GM21367 (cell line): ENCODE measurements at regions not wholly inside any gene's neighbourhood (a gene's known extent, or its start where the extent isn't known, plus 50 kb on each side); places are given as distances from the start of the nearest gene placed in this dataset.
"Not testable (repeated sequence)": the region's sequence is repeated elsewhere in the genome, so short reads cannot be mapped to it uniquely, and the experiment has no call there.

Source experiments
- ATAC-seq: cut with Tn5 transposase; IDR thresholded peaks from one replicate; pipeline ENCODE4 v1.9.1; 2021; ENCODE audit not compliant: unreplicated experiment

GRCh38 chr3:89533275-89533674, 425.9 kb downstream of the EPHA3 start:
- ATAC-seq: no peak

DNA sequence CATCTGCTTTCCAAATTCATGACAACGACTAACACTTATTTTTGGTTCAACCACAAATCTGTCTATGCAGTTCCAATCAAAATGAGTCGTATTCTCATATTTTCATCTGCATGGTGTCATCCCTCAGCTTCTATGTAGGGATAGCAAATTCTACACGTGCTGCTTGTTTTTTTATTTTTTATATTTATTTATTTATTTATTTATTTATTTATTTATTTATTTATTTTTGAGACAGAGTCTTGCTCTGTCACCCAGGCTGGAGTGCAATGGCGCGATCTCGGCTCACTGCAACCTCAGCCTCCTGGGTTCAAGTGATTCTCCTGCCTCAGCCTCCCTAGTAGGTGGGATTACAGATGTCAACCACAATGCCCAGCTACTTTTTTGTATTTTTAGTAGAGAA, 447.2 kb downstream of the EPHA3 start:
- not testable (repeated sequence) for ATAC-seq

DNA sequence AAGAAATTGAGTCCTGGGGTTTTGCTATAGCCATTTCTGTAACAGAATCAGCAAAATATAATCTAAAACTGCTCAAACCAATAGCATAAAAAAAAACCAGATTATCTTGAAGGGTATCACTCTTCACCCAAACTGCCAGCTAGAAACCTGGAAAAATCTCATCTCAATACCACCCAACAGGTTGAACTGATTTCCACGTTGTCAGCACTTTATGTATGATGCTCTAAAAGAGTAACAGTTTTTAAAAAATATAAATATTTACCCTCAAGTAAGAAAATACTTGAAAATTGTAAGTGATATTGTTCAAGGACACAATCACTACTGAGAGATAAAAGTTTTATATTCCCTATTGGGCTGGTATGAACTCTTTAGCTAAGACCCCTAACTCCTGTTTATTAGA, 451.3 kb downstream of the EPHA3 start:
- ATAC-seq: no peak

- ATAC-seq: no peak
Measured at GRCh38 chr3:89560568-89560967, 453.1 kb downstream of the EPHA3 start.

GRCh38 chr3:89562373-89562772, 455.0 kb downstream of the EPHA3 start:
- no peak for ATAC-seq

GRCh38 chr3:89565098-89565497, 457.7 kb downstream of the EPHA3 start:
- no peak for ATAC-seq

DNA sequence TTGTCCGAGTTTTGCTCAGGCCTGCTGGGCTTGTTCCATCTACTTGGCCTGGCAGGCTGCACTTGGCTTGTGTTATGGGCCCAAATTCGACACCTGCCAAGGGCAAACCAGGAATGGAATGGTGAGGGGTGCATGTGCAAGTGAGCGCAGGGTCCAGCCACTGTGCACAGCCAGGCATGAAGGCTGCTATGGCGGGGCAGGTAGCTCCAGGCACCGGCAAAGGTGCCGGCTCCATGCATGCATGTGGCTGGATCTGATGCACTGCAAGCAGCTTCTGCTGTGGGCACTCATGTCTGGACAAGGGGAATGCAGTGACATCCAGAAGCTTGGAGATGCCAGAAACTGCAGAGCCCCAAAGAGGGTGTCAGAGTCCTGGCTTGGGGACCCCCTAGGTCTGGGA, 463.0 kb downstream of the EPHA3 start:
- no peak for ATAC-seq

DNA sequence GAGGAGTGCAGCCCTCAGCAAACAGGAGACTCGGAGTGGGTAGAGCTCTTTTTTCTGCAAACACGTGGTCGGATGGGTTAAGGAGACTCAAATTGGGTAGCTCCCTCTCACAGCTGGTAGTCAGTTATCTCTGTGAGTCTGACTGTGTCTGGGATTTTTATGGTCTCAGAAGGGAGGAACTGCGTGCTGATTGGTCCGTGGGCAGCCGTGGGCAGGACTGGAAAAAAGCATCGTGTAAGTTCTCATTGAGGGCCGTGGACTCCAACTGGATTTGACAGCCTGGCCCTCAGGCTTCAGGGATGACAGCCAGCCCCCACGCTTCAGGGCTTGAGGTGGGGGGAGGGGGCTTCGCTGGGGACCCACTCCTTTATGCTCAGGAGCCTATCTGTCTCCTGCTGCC, 463.9 kb downstream of the EPHA3 start:
- no peak for ATAC-seq

DNA sequence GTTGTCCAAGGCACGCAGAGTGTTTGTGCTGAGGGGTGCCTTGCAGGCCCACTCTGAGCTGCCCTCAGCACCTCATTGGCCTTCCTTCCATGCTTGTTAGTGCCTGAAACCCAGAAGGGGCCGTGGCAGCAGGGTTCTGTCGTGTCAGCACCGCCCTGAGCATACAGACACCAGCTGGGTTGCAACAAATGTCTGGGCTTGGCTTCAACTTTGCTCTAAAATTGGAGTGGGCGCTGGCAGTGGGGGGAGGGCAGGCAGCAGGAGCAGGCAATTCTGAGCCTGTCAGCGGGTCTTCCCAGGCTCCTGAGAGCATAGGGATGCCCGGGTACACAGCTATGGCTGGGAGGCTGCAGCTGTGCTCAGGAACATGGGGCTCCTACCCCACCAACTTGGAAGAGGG, 464.3 kb downstream of the EPHA3 start:
- ATAC-seq: no peak

GRCh38 chr3:89572261-89572660, 464.8 kb downstream of the EPHA3 start:
- ATAC-seq: no peak

DNA sequence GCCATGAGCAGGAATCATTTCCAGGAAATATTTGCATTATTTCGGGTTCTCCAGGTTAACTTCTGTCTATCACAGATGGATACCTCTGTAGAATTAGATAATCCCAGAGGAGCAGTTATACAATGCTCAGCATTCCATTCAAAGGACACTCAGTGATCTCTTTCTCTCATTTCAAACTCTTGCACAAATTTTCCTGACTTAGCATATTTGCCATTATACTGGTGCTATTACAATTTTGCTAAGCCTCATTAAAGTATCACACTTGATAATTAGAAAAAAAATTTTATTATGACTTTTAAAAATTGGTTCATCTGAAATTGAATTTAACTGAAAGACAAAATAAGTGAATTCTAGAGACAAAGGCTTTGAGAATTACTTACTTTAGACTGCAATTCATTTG, 469.0 kb downstream of the EPHA3 start:
- no peak for ATAC-seq

DNA sequence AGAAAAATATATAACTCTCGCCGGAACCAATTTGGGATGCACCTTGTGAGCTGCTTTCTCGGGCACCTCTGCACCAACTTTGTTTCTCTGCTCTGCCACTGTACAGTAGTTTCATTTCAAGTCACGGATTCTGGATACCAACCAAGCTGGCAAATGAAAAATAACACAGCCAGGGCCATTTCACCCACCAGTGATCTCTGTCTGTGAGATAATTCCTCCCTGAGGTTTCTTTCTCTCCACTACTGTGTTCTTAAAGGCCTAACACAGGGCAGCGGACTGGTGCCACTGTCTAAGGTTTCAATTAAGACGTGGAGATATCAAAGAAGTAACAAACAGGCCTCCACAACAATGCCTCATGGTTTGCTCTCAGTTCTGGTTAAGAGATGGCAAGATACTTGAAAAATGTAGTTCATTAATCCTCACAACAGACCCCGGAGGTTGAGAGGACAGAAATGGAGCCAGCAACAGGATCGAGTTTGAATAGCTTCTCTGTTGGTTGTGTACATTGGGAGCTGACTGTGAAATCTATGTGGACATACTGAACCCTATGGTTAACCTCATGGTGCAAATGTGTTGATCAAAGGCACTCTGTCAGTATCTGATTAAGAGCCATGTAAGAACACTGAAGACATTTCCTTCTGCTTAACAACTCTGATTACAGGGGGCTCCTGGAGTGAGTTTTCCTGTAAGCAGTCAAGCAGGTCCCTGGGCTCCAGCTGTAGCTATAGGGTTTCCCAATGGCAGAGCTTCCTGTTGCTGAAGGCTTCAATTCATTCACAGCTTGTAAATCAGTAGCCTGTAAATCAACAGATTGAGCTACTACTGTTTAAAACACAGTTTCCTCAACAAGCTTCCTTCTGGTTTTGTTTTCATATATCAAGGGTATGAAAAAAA, 470.5 kb downstream of the EPHA3 start:
- no peak for ATAC-seq

DNA sequence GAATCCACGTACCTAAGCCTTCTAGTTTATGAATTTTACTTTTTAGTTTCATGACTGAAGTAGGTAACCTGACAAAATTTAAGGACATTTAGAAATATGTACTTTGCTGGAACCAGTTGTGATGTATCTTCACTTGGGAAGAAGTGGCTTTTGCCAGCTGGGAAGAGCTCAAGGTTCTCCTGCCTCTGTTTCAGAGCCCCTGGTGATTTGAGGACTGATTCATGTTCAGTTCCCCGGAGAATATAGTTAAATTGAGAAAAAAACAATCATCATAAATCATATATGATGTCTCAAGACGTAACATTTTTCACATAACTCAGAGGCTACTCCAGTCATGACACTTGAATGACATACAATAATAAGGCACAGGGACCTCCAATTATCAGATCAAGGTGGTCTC, 473.4 kb downstream of the EPHA3 start:
- no peak for ATAC-seq

- no peak for ATAC-seq
Measured at GRCh38 chr3:89584398-89584797, 477.0 kb downstream of the EPHA3 start.

DNA sequence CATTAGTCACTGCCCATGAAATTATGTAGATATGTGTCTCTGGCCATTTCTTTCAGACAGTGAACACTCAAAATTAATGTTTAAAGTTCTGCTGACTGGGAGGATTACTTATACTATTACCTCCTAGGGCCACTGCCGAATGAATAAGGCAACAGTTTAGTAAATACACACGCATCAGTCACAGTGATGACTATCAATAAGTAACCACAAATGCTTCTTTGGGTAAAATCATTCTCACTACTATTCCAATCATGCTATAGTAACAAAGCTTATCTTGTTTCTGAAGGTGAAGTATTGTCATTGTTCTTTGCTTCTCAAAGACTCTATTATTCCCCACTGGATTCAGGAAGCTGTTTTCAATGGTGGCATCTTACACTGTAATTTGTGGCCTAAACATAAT, 478.8 kb downstream of the EPHA3 start:
- no peak for ATAC-seq

DNA sequence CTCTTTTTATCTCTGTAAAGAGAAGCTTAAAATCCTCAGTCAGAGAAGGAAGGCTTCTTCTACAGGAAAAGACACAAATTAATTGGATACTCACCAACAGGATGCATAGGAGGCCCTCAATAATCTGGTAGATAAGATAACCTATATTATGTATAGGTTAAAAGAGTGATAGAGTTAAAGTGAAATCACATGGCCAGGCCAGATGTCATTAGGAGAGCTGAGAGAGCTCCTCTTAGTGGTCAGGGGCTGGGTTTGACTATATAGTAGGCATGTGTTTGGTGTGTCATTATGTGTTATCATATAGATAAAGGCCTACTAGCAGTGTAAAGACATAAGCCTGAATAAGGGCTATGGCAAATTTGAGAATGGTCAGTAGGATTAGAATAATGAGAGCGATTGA, 479.3 kb downstream of the EPHA3 start:
- ATAC-seq: no peak

GRCh38 chr3:89606151-89606550, 498.7 kb downstream of the EPHA3 start:
- ATAC-seq: no peak

GRCh38 chr3:89612027-89612426, 504.6 kb downstream of the EPHA3 start:
- ATAC-seq: no peak

- no peak for ATAC-seq
Measured at GRCh38 chr3:89613241-89613640, 505.8 kb downstream of the EPHA3 start.

DNA sequence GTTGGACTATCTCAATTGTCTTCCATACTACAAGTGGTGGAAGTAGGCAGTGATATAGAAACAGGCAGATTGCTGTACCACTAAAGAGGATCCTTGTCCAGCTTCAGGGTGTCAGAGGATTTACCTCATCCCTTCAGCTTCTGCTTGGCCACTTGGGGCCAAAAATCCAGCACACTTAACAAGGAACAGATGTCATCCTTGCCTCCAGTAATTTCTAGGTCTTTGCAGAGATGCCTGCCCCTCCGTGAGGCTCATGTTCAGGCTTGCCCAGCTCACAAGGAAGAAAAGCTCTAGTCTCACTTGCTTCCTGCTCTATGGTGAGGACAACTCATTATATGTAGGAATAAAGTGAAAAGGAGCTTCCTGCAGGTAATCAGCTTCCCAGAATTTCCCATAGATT, 510.3 kb downstream of the EPHA3 start:
- no peak for ATAC-seq

DNA sequence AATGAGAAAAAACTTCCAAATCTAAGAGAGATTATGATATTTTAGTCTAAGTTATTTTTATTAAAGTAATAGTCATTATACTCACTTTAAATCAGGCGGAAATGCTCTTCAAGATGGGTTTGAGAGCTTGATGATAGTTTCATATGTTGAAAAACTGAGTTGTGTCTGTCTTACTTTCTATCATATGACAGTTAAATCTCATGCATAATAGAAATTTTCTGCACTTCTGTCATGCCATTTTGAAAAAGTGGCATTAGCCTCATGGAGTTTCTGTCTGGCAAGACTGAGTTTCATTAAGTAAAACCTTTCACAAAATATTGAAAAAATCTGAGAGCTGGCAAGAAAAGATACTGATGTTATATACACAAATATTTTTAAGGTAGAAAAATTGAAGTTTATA, 511.8 kb downstream of the EPHA3 start:
- no peak for ATAC-seq

DNA sequence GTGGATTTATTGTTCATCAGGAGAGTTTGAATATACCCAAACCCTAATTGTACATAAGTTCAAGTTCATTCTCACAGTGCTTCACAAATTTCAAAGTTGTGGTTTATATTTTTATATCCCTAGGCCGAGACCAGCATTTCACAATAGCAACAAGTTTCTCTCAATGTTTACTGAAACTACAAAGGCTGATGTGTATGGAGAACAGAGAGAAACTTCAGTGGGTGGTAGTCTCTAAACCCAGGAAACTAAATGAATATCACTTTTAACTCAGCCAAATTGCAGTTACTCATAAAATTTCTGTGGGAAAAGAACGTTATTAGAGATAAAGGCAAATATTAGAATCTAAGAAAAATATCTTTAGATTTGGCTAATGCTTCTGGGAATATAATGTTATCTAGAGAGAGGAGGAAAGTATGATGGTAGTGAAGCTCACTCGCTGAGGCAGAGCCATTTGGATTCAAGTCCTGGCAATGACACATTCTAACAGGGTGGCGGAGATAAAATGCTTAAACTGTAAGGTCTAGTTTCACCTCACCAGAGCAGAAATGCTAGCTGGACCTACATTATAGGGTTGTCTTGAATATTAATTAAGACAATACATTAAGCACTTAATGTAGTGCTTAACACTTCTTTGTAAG, 514.8 kb downstream of the EPHA3 start:
- no peak for ATAC-seq

GRCh38 chr3:89624494-89624893, 517.1 kb downstream of the EPHA3 start:
- no peak for ATAC-seq
